Upper lobe of right lung (tissue), 1 donor: ENCODE measurements at regions not wholly inside any gene's neighbourhood (a gene's known extent, or its start where the extent isn't known, plus 50 kb on each side); places are given as distances from the start of the nearest gene placed in this dataset.

ENCODE experiments used
- ATAC-seq: fragments of 200-7000 bp; cut with Tn5 transposase; one replicate; pipeline ENCODE4 v1.9.1; 2020; ENCODE audit warnings: mild to moderate bottlenecking, moderate library complexity
- DNase-seq: peaks from one replicate; pipeline ENCODE4 v3.0.0-alpha.2; 2020
- H3K27ac ChIP-seq: fragments of 200-600 bp; one replicate; pipeline ENCODE4 v1.8.0; 2022
- H3K27me3 ChIP-seq: fragments of 200-600 bp; one replicate; pipeline ENCODE4 v1.8.0; 2022; ENCODE audit warnings: mild to moderate bottlenecking
- H3K36me3 ChIP-seq: fragments of 200-600 bp; one replicate; pipeline ENCODE4 v1.8.0; 2022
- H3K4me1 ChIP-seq: fragments of 200-600 bp; one replicate; pipeline ENCODE4 v1.8.0; 2022
- H3K4me3 ChIP-seq: fragments of 200-600 bp; one replicate; pipeline ENCODE4 v1.8.0; 2022; ENCODE audit warnings: mild to moderate bottlenecking
- H3K9me3 ChIP-seq: fragments of 200-600 bp; one replicate; pipeline ENCODE4 v1.8.0; 2022
- intact Hi-C: fragments of 100-400 bp; cut with DNase I; formaldehyde crosslinking; loops from one replicate; pipeline ENCODE4 v1.11.0; 2022
- TF ChIP-seq, protein P1 (sequence below): fragments of 200-600 bp; IDR thresholded peaks from one replicate; pipeline ENCODE4 v1.8.0; 2022; ENCODE audit warnings: antibody characterized with exemption
- donor health status: DM: no; HTN: yes; CAD: no; lungs with severe emphysema.

DNA sequence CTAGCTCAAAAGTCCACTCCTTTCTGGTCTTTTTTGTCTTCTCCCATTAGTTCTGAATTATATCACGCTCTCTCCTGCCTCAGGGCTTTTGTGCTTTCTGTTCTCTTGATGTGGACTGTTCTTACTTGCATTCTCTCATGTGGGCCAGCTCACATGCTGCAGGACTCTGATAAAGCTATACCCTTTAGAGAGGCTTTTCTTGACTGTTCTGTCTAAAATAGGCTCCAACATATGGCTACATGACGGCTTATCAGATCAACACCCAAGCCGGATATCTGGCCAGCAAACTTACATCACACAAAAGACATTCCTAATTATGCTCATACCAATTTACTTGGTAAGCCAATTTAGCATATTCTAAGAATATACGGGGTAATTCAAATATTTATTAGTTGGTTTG lies 1494.5 kb downstream of the TECRL start:
- TF ChIP-seq, protein P1, sequence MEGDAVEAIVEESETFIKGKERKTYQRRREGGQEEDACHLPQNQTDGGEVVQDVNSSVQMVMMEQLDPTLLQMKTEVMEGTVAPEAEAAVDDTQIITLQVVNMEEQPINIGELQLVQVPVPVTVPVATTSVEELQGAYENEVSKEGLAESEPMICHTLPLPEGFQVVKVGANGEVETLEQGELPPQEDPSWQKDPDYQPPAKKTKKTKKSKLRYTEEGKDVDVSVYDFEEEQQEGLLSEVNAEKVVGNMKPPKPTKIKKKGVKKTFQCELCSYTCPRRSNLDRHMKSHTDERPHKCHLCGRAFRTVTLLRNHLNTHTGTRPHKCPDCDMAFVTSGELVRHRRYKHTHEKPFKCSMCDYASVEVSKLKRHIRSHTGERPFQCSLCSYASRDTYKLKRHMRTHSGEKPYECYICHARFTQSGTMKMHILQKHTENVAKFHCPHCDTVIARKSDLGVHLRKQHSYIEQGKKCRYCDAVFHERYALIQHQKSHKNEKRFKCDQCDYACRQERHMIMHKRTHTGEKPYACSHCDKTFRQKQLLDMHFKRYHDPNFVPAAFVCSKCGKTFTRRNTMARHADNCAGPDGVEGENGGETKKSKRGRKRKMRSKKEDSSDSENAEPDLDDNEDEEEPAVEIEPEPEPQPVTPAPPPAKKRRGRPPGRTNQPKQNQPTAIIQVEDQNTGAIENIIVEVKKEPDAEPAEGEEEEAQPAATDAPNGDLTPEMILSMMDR, result no peak
- Histone ChIP-seq H3K27me3 (no peaks in the 10 kb centered on the region), H3K9me3 (no peaks in the 10 kb centered on the region), H3K4me3 (no peak overlapping the region), H3K36me3 (no peaks in the 10 kb centered on the region), H3K27ac (no peak overlapping the region), H3K4me1 (no peaks in the 10 kb centered on the region)
- intact Hi-C loops, result no loop called here
- DNase-seq (no peak), ATAC-seq (no peak)

DNA sequence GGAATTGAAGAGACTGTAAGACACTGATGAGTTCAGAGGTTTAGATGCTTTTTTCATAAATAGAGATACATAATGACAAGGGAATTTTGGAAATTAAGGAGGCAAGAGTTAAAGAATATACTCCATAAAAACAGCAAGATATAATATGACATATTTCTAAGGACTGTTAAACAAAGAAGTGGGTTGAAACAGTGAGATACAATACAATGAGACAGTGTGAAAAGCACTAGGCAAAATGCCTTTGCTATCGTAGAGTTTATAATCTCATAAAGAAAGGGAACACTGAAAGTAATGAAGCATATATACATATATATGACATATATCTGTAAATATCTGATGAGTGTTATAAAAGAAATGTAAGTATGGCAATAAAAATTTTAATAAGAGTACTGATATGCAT lies 1496.2 kb downstream of the TECRL start:
- intact Hi-C loops, result no loop called here
- ATAC-seq (no peak), DNase-seq (no peak)
- TF ChIP-seq, protein P1, result no peak
- no peaks in the 10 kb centered on the region for H3K9me3 ChIP-seq
- no peak overlapping the region for H3K4me3 ChIP-seq
- H3K4me1 ChIP-seq, result no peaks in the 10 kb centered on the region
- H3K36me3 ChIP-seq, result no peaks in the 10 kb centered on the region
- H3K27ac ChIP-seq, result no peak overlapping the region
- H3K27me3 ChIP-seq, result no peaks in the 10 kb centered on the region

DNA sequence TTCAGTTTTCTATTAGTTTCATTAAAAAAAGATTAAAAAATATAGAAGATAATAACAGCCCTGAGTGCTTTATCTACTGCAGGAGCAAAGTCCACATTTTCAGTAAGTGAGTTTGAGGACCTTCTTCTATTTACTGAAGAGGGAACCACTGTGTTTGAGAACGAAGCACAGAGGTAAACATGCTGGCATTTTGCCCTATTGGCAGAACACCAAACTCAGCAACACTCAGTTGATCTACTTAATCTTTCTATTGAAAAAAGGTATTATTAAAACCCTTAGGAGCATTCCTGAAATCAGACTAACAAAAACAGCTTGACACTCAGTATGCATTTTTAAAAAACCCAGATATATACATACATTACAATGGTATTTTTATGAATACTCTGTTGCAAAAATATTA lies 1496.7 kb downstream of the TECRL start:
- no peak for DNase-seq
- intact Hi-C loops, result no loop called here

DNA sequence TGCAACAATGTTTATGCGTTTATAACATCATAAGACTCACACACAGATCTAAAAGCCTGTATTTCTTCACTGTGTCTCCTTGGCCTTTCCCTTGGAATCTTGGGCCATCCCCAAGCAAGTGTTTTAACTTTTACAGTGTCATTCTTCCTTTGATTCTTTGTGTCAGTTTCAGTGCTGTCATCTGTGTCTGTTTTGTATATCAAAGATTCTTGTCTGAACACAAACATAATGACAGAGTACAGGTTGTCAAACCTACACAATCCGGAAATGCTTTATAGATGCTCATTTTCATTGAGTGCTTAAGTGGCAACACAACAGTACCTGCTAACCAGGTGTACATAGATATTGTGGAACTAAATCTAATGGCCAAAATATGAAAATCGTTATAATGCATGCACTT lies 1500.0 kb downstream of the TECRL start:
- Histone ChIP-seq H3K4me1 (no peaks in the 10 kb centered on the region), H3K27me3 (no peaks in the 10 kb centered on the region), H3K27ac (no peak overlapping the region), H3K4me3 (no peak overlapping the region), H3K9me3 (no peaks in the 10 kb centered on the region), H3K36me3 (no peaks in the 10 kb centered on the region)
- TF ChIP-seq, protein P1, result no peak
- intact Hi-C loops, result no loop called here
- DNase-seq (no peak), ATAC-seq (no peak)

More for the DNA sequence above, 1496.7 kb downstream of the TECRL start:
- H3K27ac ChIP-seq, result no peak overlapping the region
- TF ChIP-seq, protein P1, result no peak
- no peaks in the 10 kb centered on the region for H3K4me1 ChIP-seq
- no peaks in the 10 kb centered on the region for H3K9me3 ChIP-seq
- no peaks in the 10 kb centered on the region for H3K27me3 ChIP-seq
- H3K36me3 ChIP-seq, result no peaks in the 10 kb centered on the region
- no peak for ATAC-seq
- H3K4me3 ChIP-seq, result no peak overlapping the region

DNA sequence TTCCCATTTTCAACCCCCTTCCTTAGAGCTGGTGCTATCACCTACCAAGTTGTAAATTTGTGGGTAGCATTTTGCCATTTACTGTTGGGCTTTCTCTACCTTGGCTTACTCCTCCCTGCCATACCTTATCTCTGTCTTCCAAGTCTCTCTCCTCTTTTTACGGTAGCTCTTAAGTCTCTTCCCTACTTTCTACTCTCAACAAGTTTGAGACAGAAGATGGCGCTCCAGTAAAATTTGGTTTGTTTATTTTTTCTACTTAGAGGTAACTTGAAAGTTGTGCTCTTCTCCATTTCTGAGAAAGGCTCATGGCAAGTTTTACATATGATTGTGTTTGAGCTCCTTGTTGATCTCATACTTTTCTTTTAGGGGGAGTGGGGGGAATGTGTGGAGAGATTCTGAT lies 1508.1 kb downstream of the TECRL start:
- ATAC-seq (no peak), DNase-seq (no peak)
- Histone ChIP-seq H3K4me3 (no peak overlapping the region), H3K27me3 (no peaks in the 10 kb centered on the region), H3K4me1 (no peaks in the 10 kb centered on the region), H3K27ac (no peak overlapping the region), H3K36me3 (no peaks in the 10 kb centered on the region), H3K9me3 (no peaks in the 10 kb centered on the region)
- TF ChIP-seq, protein P1, result no peak
- intact Hi-C loops, result no loop called here

DNA sequence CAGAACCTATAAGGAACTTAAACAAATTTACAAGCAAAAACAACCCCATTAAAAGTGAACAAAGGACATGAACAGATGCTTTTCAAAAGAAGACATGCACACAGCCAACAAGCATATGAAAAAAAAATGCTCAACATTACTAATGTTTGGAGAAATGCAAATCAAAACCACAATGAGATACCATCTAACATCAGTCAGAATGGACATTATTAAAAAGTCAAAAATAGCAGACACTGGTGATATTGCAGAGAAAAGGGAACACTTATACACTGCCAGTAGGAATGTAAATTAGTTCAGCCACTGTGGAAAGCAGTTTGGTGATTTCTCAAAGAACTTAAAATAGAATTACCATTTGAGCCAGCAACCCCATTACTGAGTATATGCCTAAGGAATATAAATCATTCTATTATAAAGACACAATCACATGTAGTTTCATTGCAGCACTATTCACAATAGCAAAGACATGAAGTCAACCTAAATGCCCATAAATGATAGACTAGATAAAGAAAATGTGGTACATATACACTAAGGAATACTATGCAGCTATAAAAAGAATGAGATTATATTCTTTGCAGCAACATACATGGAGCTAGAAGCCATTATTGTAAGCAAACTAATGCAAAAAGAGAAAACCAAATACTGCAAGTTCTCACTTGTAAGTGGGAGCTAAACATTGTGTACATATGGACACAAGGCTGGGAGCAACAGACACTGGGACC lies 1509.4 kb downstream of the TECRL start:
- Histone ChIP-seq H3K4me1 (no peaks in the 10 kb centered on the region), H3K27ac (no peak overlapping the region), H3K36me3 (no peaks in the 10 kb centered on the region), H3K4me3 (no peak overlapping the region), H3K27me3 (no peaks in the 10 kb centered on the region), H3K9me3 (no peaks in the 10 kb centered on the region)
- DNase-seq (no peak), ATAC-seq (no peak)
- TF ChIP-seq, protein P1, result no peak
- intact Hi-C loops, result no loop called here
